Panc1 (cell line): ENCODE measurements at regions not wholly inside any gene's neighbourhood (a gene's known extent, or its start where the extent isn't known, plus 50 kb on each side); places are given as distances from the start of the nearest gene placed in this dataset.

Source experiments
- ATAC-seq: fragments of 200-7000 bp; cut with Tn5 transposase; 2 replicates; pipeline ENCODE4 v1.9.1; 2020; ENCODE audit warnings: mild to moderate bottlenecking, moderate library complexity
- BruUV-seq: library from RNA; stranded (reverse); fragments of 400-500 nt; replicated peaks from 2 replicates; lab custom pipeline; 2021; lab: Mats Ljungman, UMichigan
- CTCF ChIA-PET: fragments of 300-600 bp; sonication (Branson Sonifier 250); formaldehyde crosslinking; loops from one replicate; lab custom pipeline; 2022; ENCODE audit warnings: antibody characterized with exemption; lab: Charles Lee
- POLR2A ChIA-PET: fragments of 300-600 bp; sonication (Branson Sonifier 250); formaldehyde crosslinking; loops from one replicate; lab custom pipeline; 2022; ENCODE audit warnings: antibody characterized with exemption; lab: Charles Lee
- DNase-seq: peaks from one replicate; pipeline ENCODE4 v3.0.0-alpha.2; 2010; ENCODE audit warnings: low read depth, low spot score
- H3K27ac ChIP-seq: 2 replicates; pipeline ENCODE4 v1.5.1; 2011; ENCODE audit warnings: mild to moderate bottlenecking, low read length, inconsistent platforms
- H3K27me3 ChIP-seq: fragments of 200-500 bp; sonication (Bioruptor generic); 2 replicates; pipeline ENCODE4 v1.6.0; 2014; ENCODE audit warnings: low read length, inconsistent platforms; ENCODE audit not compliant: control insufficient read depth, insufficient read depth
- H3K36me3 ChIP-seq: fragments of 200-500 bp; sonication (Bioruptor generic); 2 replicates; pipeline ENCODE4 v1.5.1; 2014; ENCODE audit warnings: inconsistent platforms, mild to moderate bottlenecking, low read length, moderate library complexity; ENCODE audit not compliant: control insufficient read depth, insufficient read depth
- H3K4me1 ChIP-seq: 2 replicates; pipeline ENCODE4 v1.5.1; 2011; ENCODE audit warnings: inconsistent platforms, mild to moderate bottlenecking, low read length, moderate library complexity; ENCODE audit not compliant: control insufficient read depth, insufficient read depth
- H3K4me3 ChIP-seq, 2 experiments: 2 replicates each; pipeline ENCODE4 v1.5.1; 2011 to 2012; ENCODE audit warnings: low read depth in 2 of 2, low read length in 2 of 2, mild to moderate bottlenecking in 2 of 2, inconsistent platforms in 1 of 2, moderate library complexity in 1 of 2
- H3K9me3 ChIP-seq: fragments of 200-500 bp; sonication (Bioruptor generic); 2 replicates; pipeline ENCODE4 v1.5.1; 2014; ENCODE audit warnings: low read depth, mild to moderate bottlenecking, inconsistent platforms, low read length, moderate library complexity; ENCODE audit not compliant: control insufficient read depth, insufficient read depth
- CTCF ChIP-seq: fragments of 450-650 bp; IDR thresholded peaks from 2 replicates; pipeline ENCODE4 v1.5.1; 2017; ENCODE audit warnings: mild to moderate bottlenecking
- POLR2AphosphoS5 ChIP-seq: IDR thresholded peaks from 2 replicates; pipeline ENCODE4 v1.6.1; 2012; ENCODE audit warnings: mild to moderate bottlenecking, low read depth, low read length, moderate library complexity
- SIN3A ChIP-seq: IDR thresholded peaks from 2 replicates; pipeline ENCODE4 v1.6.1; 2012; ENCODE audit warnings: low read depth, mild to moderate bottlenecking, low read length, moderate library complexity, borderline replicate concordance; ENCODE audit not compliant: insufficient read depth
- TCF7L2 ChIP-seq: IDR thresholded peaks from 2 replicates; pipeline ENCODE4 v1.6.1; 2011; ENCODE audit warnings: mild to moderate bottlenecking, low read depth, low read length, inconsistent platforms
- in situ Hi-C: cut with HindIII; loops from 2 replicates; pipeline ENCODE4 v1.10.0; 2016; ENCODE audit warnings: low sequenced_read_pairs, low pct_unique_long_range_greater_than_20kb
- intact Hi-C: fragments of 100-400 bp; cut with micrococcal nuclease; formaldehyde crosslinking; loops from one replicate; pipeline ENCODE4 v1.10.0; 2022; ENCODE audit not compliant: unreplicated experiment
- TF ChIP-seq, protein P1 (sequence below), 2 experiments: IDR thresholded peaks; 2 replicates each; pipeline ENCODE4 v1.6.1; 2011 to 2012; ENCODE audit warnings: low read depth in 2 of 2, control low read depth in 1 of 2, low read length in 1 of 2, mild to moderate bottlenecking in 1 of 2, moderate library complexity in 1 of 2; ENCODE audit not compliant: insufficient read depth in 1 of 2

DNA sequence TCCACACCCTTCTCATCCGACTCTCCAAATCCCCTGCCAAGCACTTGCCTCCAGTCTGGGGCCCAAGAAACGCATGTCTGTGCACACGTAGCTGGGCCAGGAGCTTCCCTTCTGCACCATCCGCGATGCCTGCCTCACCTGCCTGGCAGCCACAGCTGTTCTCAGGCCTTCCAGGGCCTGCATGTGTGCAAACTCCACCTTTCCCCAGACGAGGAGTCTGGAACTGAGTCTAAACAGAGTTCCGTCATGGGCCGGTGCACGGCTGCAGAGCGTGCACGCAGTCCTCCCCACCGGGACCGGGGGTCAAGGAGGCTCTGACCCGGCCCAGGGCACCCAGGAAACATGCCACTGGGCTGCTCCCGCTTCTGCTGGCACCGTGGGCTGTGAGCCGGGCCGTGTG, 66.8 kb upstream of the SALL3 start:
- Histone ChIP-seq H3K36me3 (no peaks in the 10 kb centered on the region), H3K9me3 (no peaks in the 10 kb centered on the region), H3K4me3 (no peak overlapping the region), H3K27ac (no peak overlapping the region), H3K27me3 (peaks cover 12% of the 10 kb centered on the region; the same call in 1 of the 2 replicates), H3K4me1 (0 out of 2 replicates have a peak, but pooled peaks cover 3% of the 10 kb centered on the region)
- BruUV-seq: no TSS peak
- no peak for TF ChIP-seq SIN3A
- TF ChIP-seq, protein P1, sequence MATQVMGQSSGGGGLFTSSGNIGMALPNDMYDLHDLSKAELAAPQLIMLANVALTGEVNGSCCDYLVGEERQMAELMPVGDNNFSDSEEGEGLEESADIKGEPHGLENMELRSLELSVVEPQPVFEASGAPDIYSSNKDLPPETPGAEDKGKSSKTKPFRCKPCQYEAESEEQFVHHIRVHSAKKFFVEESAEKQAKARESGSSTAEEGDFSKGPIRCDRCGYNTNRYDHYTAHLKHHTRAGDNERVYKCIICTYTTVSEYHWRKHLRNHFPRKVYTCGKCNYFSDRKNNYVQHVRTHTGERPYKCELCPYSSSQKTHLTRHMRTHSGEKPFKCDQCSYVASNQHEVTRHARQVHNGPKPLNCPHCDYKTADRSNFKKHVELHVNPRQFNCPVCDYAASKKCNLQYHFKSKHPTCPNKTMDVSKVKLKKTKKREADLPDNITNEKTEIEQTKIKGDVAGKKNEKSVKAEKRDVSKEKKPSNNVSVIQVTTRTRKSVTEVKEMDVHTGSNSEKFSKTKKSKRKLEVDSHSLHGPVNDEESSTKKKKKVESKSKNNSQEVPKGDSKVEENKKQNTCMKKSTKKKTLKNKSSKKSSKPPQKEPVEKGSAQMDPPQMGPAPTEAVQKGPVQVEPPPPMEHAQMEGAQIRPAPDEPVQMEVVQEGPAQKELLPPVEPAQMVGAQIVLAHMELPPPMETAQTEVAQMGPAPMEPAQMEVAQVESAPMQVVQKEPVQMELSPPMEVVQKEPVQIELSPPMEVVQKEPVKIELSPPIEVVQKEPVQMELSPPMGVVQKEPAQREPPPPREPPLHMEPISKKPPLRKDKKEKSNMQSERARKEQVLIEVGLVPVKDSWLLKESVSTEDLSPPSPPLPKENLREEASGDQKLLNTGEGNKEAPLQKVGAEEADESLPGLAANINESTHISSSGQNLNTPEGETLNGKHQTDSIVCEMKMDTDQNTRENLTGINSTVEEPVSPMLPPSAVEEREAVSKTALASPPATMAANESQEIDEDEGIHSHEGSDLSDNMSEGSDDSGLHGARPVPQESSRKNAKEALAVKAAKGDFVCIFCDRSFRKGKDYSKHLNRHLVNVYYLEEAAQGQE (IDR thresholded peaks at IDR 0.05; ENCODE audit: insufficient read depth in 1 of 2, low read depth in 2 of 2, low read length in 1 of 2): no peak
- no peak for TF ChIP-seq CTCF
- no peak for TF ChIP-seq TCF7L2
- no peak for TF ChIP-seq POLR2AphosphoS5
- intact Hi-C loops: no loop called here
- POLR2A ChIA-PET: no interaction called here
- CTCF ChIA-PET: interaction anchor here (0.6 kb wide), 1 partner anchor 1629 kb away, joined by 3 read pairs; no protein-coding TSS in a partner anchor
- in situ Hi-C loops: no loop called here
- DNase-seq (no peak), ATAC-seq (0 out of 2 replicates have a peak, but pooled peaks have one; percentile 9)

DNA sequence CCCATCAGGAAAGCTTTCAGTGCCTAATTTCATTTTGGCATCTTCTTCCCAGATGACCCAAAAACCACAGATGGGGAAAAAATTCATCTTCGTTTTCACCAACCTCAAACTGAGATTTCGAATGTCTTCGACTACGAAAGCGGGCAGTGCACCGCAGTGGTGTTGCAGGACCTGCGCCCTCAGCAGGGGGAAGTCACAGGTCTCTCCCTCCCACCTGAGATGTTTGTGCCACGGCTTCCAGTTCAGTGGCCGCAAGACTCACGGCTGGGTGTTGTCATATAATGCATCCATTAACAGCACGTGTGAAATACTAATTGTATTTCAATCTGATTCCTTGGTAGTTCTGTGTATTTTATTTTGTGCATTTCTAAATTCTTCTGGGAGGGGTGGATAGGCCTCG, 66.2 kb upstream of the SALL3 start:
- intact Hi-C loops: no loop called here
- POLR2A ChIA-PET: no interaction called here
- ATAC-seq: no peak
- CTCF ChIA-PET: no interaction called here
- no peak for DNase-seq
- Histone ChIP-seq H3K27me3 (peaks cover 11% of the 10 kb centered on the region; the same call in 1 of the 2 replicates), H3K9me3 (no peaks in the 10 kb centered on the region), H3K27ac (no peak overlapping the region), H3K4me1 (0 out of 2 replicates have a peak, but pooled peaks cover 1% of the 10 kb centered on the region), H3K4me3 (no peak overlapping the region), H3K36me3 (no peaks in the 10 kb centered on the region)
- in situ Hi-C loops: no loop called here
- no TSS peak for BruUV-seq
- TF ChIP-seq SIN3A (no peak), CTCF (no peak)
- TF ChIP-seq, protein P1 (IDR thresholded peaks at IDR 0.05; ENCODE audit: insufficient read depth in 1 of 2, low read depth in 2 of 2, low read length in 1 of 2): no peak
